ENCODE measurements at regions not wholly inside any gene's neighbourhood (a gene's known extent, or its start where the extent isn't known, plus 50 kb on each side); places are given as distances from the start of the nearest gene placed in this dataset.

DNA sequence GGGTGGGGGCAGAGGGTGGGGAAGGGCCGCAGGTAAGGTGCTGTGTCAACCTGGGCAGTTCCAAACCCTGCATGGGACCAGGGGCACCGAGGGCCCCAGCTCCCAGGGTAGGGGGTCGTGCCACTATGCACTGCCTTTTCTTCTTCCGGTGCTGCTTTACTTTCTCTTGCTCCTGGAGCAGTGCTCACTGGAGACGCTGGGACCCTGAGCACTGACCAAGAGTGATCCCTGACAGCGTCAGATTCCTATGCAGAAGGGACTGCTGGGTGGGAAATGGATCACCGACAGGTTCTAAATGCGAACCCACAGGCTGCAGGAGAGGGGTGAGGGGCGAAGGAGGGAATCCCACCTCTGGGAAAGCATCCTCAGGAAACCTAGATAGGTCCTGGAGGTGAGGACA, 470.1 kb downstream of the SOX9 start:
- TF ChIP-seq, protein P1, sequence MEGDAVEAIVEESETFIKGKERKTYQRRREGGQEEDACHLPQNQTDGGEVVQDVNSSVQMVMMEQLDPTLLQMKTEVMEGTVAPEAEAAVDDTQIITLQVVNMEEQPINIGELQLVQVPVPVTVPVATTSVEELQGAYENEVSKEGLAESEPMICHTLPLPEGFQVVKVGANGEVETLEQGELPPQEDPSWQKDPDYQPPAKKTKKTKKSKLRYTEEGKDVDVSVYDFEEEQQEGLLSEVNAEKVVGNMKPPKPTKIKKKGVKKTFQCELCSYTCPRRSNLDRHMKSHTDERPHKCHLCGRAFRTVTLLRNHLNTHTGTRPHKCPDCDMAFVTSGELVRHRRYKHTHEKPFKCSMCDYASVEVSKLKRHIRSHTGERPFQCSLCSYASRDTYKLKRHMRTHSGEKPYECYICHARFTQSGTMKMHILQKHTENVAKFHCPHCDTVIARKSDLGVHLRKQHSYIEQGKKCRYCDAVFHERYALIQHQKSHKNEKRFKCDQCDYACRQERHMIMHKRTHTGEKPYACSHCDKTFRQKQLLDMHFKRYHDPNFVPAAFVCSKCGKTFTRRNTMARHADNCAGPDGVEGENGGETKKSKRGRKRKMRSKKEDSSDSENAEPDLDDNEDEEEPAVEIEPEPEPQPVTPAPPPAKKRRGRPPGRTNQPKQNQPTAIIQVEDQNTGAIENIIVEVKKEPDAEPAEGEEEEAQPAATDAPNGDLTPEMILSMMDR (IDR thresholded peaks at IDR 0.05) = no peak
- no peak for TF ChIP-seq JUN (IDR thresholded peaks at IDR 0.05)
- TF ChIP-seq POLR2AphosphoS2 (conservative IDR thresholded peaks at IDR 0.05; ENCODE audit: low read length) = no peak
- TF ChIP-seq HOXA7 (CRISPR knock-in tag; IDR thresholded peaks at IDR 0.05) = no peak
- no peak for TF ChIP-seq MYC (IDR thresholded peaks at IDR 0.05; ENCODE audit: borderline replicate concordance, low read length)
- TF ChIP-seq, protein P2, sequence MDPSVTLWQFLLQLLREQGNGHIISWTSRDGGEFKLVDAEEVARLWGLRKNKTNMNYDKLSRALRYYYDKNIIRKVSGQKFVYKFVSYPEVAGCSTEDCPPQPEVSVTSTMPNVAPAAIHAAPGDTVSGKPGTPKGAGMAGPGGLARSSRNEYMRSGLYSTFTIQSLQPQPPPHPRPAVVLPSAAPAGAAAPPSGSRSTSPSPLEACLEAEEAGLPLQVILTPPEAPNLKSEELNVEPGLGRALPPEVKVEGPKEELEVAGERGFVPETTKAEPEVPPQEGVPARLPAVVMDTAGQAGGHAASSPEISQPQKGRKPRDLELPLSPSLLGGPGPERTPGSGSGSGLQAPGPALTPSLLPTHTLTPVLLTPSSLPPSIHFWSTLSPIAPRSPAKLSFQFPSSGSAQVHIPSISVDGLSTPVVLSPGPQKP (IDR thresholded peaks at IDR 0.05; ENCODE audit: low read depth, low read length) = no peak
- TF ChIP-seq, protein P3, sequence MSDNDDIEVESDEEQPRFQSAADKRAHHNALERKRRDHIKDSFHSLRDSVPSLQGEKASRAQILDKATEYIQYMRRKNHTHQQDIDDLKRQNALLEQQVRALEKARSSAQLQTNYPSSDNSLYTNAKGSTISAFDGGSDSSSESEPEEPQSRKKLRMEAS (IDR thresholded peaks at IDR 0.05) = no peak
